ENCODE measurements at regions not wholly inside any gene's neighbourhood (a gene's known extent, or its start where the extent isn't known, plus 50 kb on each side); places are given as distances from the start of the nearest gene placed in this dataset.

DNA sequence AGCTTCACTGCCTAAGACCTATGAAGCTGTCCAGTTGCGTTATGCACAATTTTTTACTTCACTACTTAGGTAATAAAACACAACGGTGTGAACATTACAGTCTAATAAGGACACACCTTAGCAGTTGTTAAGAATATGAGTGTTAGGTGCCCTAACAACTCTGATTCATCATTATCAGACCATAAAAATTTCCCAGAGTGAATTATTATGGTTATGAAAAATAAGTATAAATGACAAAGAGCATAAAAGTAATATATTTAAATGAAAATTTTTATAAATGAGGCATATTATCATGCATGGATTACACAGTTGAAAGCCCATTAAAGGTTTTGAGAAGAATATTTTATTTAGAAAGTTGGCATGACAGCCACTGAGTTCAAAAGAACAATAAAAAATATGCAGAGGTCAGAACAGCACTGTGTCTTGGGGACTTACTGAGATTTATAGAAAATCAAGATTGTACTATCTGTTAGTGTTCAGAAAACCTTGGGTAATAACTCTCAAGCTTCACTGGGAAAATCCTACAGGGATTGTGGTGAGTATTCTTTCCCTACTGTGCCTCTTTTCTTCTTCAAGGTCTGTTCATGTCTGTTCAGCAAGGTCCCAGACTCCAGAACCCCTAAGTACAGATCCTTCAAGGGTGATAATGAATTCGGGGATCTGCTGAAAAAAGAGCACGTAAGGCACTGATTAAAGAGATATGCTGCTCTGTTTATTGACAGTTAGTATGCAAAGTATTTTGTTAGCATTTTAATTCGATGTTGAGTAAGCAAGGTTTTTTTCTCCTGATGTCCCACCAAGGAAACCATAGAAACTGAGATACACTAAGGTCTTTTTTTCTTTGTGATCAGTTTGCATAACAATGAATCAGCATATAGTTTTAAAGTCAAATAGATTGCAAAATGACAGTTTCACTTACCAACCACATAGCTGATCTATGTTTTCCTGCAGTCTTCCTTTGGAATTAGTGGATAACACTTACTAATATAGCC is 250.0 kb downstream of the DSEL start:
- no peaks in the 10 kb centered on the region for H3K4me1 Mint-ChIP-seq
- H3K36me3 Mint-ChIP-seq (ENCODE audit: low read depth) = no peaks in the 10 kb centered on the region
- H3K27me3 Mint-ChIP-seq (ENCODE audit: low read depth) = no peaks in the 10 kb centered on the region
- H3K9me3 Mint-ChIP-seq = no peaks in the 10 kb centered on the region
- H3K27ac Mint-ChIP-seq = no peak overlapping the region
- no peak overlapping the region for H3K4me3 Mint-ChIP-seq
- TF ChIP-seq CTCF (IDR thresholded peaks at IDR 0.05; ENCODE audit: unreplicated experiment in 3 of 3) = no peak

DNA sequence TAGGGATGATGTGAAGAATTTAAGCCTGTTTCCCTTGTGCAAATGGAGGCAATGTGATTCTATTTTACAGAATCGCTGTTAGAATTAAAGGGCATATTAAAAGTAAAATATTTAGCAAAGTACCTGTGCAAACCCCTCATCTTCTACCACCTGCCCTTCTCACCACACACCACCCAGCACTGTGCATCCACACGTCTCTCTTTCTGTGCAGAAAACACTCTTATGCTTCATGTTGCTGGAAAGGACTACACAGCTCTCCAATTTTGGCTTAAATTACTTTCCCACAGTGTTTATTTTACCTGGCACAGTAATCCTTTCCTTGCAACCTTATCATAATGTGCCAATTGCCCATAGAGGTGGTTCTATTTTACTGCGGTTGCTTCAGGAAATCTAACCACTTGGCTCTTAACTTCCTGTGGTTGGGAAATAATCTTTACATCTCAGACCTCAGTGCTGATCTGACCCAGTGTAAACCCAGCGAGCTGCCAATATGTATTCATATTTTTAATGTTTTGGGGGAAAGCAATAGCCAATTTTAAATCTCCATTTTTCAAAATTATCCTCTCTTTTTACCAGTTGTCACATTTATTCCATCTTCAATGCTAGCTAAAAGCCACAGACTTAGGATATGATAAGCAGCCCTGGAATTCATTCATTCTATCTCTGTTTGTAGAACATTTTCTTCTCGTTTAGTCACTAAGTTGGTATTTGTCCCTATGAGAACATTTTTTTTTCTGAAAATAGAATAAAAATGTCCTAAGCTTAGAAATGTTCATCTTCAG is 250.9 kb downstream of the DSEL start:
- no peaks in the 10 kb centered on the region for H3K36me3 Mint-ChIP-seq (ENCODE audit: low read depth)
- H3K27ac Mint-ChIP-seq = no peak overlapping the region
- H3K4me3 Mint-ChIP-seq = no peak overlapping the region
- no peak for TF ChIP-seq CTCF (IDR thresholded peaks at IDR 0.05; ENCODE audit: unreplicated experiment in 3 of 3)
- H3K4me1 Mint-ChIP-seq = no peaks in the 10 kb centered on the region
- no peaks in the 10 kb centered on the region for H3K27me3 Mint-ChIP-seq (ENCODE audit: low read depth)
- H3K9me3 Mint-ChIP-seq = no peaks in the 10 kb centered on the region

DNA sequence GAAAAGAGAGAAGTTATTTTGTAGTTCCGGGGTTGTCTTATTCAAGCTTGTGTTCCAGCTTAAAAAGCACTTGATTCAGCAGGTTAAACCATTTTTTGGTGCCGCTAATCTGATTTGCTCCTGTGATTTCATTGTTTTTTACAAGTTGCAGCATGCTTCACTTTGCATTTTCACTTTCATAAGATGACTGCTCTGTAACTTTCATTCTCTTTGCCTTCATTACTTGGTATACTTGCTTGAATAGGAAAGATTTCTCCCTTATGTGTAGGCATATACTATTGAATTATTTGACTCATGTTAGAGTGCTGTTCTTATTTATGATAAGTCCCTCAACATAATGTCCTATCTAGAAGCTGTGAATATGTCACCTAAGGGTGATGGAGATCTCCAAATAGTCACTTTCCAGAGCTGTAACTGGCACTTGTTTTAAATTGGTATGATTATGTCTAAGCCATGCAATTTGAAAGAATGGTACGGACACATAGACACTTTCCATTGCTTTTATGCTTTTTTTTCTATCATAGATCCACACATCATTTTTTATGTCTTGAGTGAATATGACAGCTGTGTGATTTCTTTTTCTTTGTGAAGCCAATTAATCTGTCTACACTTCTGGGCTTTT is 254.5 kb downstream of the DSEL start:
- Mint-ChIP-seq H3K36me3 (ENCODE audit: low read depth) (no peaks in the 10 kb centered on the region), H3K27me3 (ENCODE audit: low read depth) (no peaks in the 10 kb centered on the region), H3K4me1 (no peaks in the 10 kb centered on the region), H3K27ac (no peak overlapping the region), H3K9me3 (no peaks in the 10 kb centered on the region), H3K4me3 (no peak overlapping the region)
- no peak for TF ChIP-seq CTCF (IDR thresholded peaks at IDR 0.05; ENCODE audit: unreplicated experiment in 3 of 3)

DNA sequence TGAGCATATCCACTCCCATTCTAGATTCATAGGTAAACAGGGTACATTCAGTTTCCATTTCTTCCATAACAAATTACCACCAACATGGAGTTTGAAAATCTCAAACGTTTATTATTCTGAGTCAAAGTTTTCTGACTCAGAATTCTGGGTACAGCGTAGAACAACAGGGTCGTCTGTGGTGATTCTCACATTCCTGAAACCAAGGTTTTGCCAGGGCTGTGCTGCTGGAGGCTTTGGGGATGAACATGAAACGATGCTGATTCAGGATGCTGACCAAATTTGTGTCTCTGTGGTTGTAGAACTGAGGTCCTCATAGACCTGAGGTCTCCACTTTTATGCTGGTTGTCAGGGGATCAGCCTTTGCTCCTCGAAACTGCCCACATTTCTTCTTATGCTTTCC is 255.7 kb downstream of the DSEL start:
- no peak for TF ChIP-seq CTCF (IDR thresholded peaks at IDR 0.05; ENCODE audit: unreplicated experiment in 3 of 3)
- H3K4me3 Mint-ChIP-seq = no peak overlapping the region
- no peaks in the 10 kb centered on the region for H3K27me3 Mint-ChIP-seq (ENCODE audit: low read depth)
- H3K36me3 Mint-ChIP-seq (ENCODE audit: low read depth) = no peaks in the 10 kb centered on the region
- no peak overlapping the region for H3K27ac Mint-ChIP-seq
- no peaks in the 10 kb centered on the region for H3K4me1 Mint-ChIP-seq
- no peaks in the 10 kb centered on the region for H3K9me3 Mint-ChIP-seq

DNA sequence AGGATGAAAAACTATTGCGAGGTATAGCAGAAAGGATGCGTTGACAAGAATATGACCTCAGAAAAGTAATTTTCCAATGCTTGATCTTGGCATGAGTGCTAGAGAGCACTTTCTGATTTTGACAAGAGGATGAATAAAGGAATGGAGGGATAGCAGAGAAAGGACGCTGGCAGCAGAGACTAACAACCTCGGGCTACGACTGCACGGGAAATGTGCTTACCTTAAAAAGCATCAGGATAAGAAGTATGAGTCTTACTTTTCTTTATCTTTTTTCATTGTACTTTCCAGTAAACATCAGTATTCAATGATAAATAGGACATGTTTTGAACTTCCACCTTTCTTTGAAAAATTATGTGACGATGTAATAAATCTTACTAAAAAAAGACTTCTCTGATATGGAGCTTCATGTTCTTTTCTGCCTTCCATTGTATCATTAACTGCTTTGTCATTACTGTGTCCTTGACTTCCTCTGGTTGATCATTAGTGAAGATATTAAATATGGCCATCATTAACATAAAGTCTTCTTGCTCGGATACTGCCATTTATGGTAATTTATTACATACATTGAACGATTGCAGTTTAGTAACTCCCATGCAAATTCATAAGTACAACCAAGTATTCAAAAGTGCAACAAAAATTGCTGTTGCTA is 265.6 kb downstream of the DSEL start:
- H3K27me3 Mint-ChIP-seq (ENCODE audit: low read depth) = no peaks in the 10 kb centered on the region
- H3K4me3 Mint-ChIP-seq = no peak overlapping the region
- no peaks in the 10 kb centered on the region for H3K4me1 Mint-ChIP-seq
- H3K27ac Mint-ChIP-seq = no peak overlapping the region
- no peaks in the 10 kb centered on the region for H3K36me3 Mint-ChIP-seq (ENCODE audit: low read depth)
- TF ChIP-seq CTCF (IDR thresholded peaks at IDR 0.05; ENCODE audit: unreplicated experiment in 3 of 3) = no peak
- H3K9me3 Mint-ChIP-seq = peaks cover 4% of the 10 kb centered on the region
